ENCODE measurements at regions not wholly inside any gene's neighbourhood (a gene's known extent, or its start where the extent isn't known, plus 50 kb on each side); places are given as distances from the start of the nearest gene placed in this dataset.

DNA sequence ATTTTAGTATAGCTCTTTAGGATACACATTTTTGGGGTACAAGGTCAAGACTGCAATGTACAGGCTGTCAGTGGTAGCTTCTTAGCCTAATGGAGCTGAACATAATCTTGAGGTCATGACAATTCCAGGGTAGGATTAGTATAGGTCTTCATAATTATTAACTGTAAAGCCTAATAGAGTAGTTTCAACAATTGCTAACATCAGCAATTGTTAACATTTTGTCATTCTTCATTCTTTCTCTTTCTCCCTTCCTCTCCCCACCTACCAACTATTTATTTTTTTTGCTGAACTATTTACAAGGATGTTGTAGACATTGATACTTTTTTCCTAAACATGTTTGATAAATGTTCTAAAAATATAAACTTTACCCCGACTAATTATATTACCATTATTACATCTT lies 461.3 kb upstream of the DCC start:
- no peaks in the 10 kb centered on the region for H3K27me3 ChIP-seq (ENCODE audit: control insufficient read depth, insufficient read depth, low read length)
- no peak overlapping the region for H3K4me2 ChIP-seq (ENCODE audit: low read length)
- H2AFZ ChIP-seq, result no peak overlapping the region
- H3K4me1 ChIP-seq, result no peaks in the 10 kb centered on the region
- H3K9me3 ChIP-seq (ENCODE audit: control insufficient read depth, low read length), result no peaks in the 10 kb centered on the region
- TF ChIP-seq, protein P1, sequence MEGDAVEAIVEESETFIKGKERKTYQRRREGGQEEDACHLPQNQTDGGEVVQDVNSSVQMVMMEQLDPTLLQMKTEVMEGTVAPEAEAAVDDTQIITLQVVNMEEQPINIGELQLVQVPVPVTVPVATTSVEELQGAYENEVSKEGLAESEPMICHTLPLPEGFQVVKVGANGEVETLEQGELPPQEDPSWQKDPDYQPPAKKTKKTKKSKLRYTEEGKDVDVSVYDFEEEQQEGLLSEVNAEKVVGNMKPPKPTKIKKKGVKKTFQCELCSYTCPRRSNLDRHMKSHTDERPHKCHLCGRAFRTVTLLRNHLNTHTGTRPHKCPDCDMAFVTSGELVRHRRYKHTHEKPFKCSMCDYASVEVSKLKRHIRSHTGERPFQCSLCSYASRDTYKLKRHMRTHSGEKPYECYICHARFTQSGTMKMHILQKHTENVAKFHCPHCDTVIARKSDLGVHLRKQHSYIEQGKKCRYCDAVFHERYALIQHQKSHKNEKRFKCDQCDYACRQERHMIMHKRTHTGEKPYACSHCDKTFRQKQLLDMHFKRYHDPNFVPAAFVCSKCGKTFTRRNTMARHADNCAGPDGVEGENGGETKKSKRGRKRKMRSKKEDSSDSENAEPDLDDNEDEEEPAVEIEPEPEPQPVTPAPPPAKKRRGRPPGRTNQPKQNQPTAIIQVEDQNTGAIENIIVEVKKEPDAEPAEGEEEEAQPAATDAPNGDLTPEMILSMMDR (IDR thresholded peaks at IDR 0.05), result no peak
- H3K79me2 ChIP-seq, result no peaks in the 10 kb centered on the region
- no peak overlapping the region for H3K9ac ChIP-seq
- no peaks in the 10 kb centered on the region for H3K36me3 ChIP-seq (ENCODE audit: control insufficient read depth, insufficient read depth, low read length)
- H3K4me3 ChIP-seq (ENCODE audit: low read depth, low read length), result no peak overlapping the region
- no peak overlapping the region for H3K27ac ChIP-seq

DNA sequence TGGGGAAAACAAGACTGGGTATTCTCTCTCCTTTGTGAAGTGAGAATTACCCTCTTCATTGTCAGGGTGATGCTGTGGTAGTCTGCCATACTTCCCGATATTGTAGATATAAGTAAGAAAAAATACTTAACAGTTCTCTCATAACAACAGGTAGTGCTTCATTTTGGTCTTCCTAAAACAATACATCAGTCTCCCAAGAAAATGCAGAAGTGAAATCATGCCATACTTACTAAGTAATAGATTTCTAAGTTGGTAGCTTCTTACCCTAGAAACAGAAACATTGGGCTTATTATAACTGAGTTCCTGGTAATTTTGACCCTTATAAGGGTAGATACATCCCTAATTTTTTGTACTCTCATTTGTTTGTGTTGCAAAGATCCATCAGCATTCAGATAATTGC lies 460.7 kb upstream of the DCC start:
- Histone ChIP-seq H3K27ac (no peak overlapping the region), H3K4me3 (ENCODE audit: low read depth, low read length) (no peak overlapping the region), H3K79me2 (no peaks in the 10 kb centered on the region), H3K27me3 (ENCODE audit: control insufficient read depth, insufficient read depth, low read length) (no peaks in the 10 kb centered on the region), H3K4me1 (no peaks in the 10 kb centered on the region), H2AFZ (no peak overlapping the region), H3K9ac (no peak overlapping the region), H3K9me3 (ENCODE audit: control insufficient read depth, low read length) (no peaks in the 10 kb centered on the region), H3K4me2 (ENCODE audit: low read length) (no peak overlapping the region), H3K36me3 (ENCODE audit: control insufficient read depth, insufficient read depth, low read length) (no peaks in the 10 kb centered on the region)
- TF ChIP-seq, protein P1 (IDR thresholded peaks at IDR 0.05), result no peak

DNA sequence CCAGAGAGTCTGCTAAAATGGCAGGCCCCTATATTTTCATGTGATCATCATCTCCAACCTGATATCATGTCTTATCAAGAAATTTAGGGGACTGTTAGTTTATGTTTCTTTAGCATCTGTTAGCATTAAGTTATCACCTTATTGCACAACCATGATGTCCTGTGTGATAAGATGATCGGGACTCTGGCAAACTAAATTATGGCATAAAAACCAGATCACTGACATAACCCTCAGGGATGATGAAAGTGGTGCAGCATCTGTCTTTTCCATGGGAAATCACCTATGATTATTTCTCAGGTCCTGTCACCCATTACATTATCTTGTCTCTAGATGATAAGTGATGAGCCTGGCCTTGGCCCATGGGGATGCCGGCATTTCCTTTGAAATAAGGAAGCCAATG lies 458.6 kb upstream of the DCC start:
- H3K4me3 ChIP-seq (ENCODE audit: low read depth, low read length), result no peak overlapping the region
- TF ChIP-seq, protein P1 (IDR thresholded peaks at IDR 0.05), result no peak

DNA sequence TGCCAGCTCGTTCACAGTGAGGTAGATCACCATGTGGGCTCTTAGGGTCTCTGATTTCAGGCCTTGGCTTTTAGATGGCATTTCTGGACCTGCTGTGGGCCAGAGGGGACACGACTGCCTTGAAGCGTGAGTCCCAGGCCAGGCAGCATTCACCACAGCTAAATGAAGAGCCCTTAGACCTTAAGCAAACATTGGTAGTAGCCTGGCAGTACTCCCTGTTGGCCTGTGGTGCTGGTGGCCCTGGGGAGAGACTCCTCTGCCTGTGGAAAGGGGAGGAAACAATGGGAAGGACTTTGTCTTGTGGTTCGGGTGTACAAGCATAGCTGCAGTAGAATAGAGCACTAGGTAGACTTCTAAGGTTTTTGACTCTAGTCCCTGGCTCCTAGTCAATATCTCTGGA lies 456.0 kb upstream of the DCC start:
- no peaks in the 10 kb centered on the region for H3K27me3 ChIP-seq (ENCODE audit: control insufficient read depth, insufficient read depth, low read length)
- H3K4me2 ChIP-seq (ENCODE audit: low read length), result no peak overlapping the region

More for the DNA sequence above, 458.6 kb upstream of the DCC start:
- Histone ChIP-seq H3K79me2 (no peaks in the 10 kb centered on the region), H3K9ac (no peak overlapping the region), H3K36me3 (ENCODE audit: control insufficient read depth, insufficient read depth, low read length) (no peaks in the 10 kb centered on the region), H2AFZ (no peak overlapping the region), H3K4me1 (no peaks in the 10 kb centered on the region), H3K4me2 (ENCODE audit: low read length) (no peak overlapping the region), H3K27me3 (ENCODE audit: control insufficient read depth, insufficient read depth, low read length) (no peaks in the 10 kb centered on the region), H3K27ac (no peak overlapping the region), H3K9me3 (ENCODE audit: control insufficient read depth, low read length) (no peaks in the 10 kb centered on the region)

DNA sequence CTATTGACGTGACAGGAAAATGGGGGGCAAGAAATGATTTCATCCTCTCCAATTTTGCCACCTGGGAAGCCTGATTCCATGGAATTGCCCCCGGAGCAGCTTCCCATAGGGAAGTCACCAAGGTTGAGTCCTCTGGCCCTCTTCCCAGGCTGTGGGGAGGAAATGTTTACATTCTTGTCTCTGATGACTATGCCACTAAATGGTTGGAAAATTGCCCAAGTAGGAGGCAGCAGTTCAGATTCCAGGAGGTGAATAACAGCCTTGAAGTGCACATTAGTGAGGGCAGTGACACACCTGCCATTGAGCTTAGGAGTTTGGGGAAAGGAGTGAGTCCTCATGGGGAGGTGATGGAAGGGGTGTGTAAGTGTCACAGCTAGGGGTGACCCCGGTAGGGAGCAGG lies 449.2 kb upstream of the DCC start:
- no peak overlapping the region for H3K4me2 ChIP-seq (ENCODE audit: low read length)
- no peak overlapping the region for H3K27ac ChIP-seq

More for the DNA sequence above, 456.0 kb upstream of the DCC start:
- H3K4me1 ChIP-seq, result no peaks in the 10 kb centered on the region
- no peaks in the 10 kb centered on the region for H3K79me2 ChIP-seq
- H3K4me3 ChIP-seq (ENCODE audit: low read depth, low read length), result no peak overlapping the region
- no peaks in the 10 kb centered on the region for H3K9me3 ChIP-seq (ENCODE audit: control insufficient read depth, low read length)
- no peak overlapping the region for H3K9ac ChIP-seq
- H2AFZ ChIP-seq, result no peak overlapping the region
- H3K27ac ChIP-seq, result no peak overlapping the region
- TF ChIP-seq, protein P1 (IDR thresholded peaks at IDR 0.05), result no peak
- H3K36me3 ChIP-seq (ENCODE audit: control insufficient read depth, insufficient read depth, low read length), result no peaks in the 10 kb centered on the region

More for the DNA sequence above, 449.2 kb upstream of the DCC start:
- TF ChIP-seq, protein P1 (IDR thresholded peaks at IDR 0.05), result no peak
- Histone ChIP-seq H2AFZ (peak overlapping the region; percentile 45), H3K9ac (no peak overlapping the region), H3K79me2 (no peaks in the 10 kb centered on the region), H3K27me3 (ENCODE audit: control insufficient read depth, insufficient read depth, low read length) (no peaks in the 10 kb centered on the region), H3K9me3 (ENCODE audit: control insufficient read depth, low read length) (no peaks in the 10 kb centered on the region), H3K4me3 (ENCODE audit: low read depth, low read length) (no peak overlapping the region), H3K36me3 (ENCODE audit: control insufficient read depth, insufficient read depth, low read length) (no peaks in the 10 kb centered on the region), H3K4me1 (peaks cover 7% of the 10 kb centered on the region)

Data from parathyroid adenoma (tissue), 2 donors.